Effector memory CD8-positive, alpha-beta T cell (primary cell): ENCODE measurements at regions not wholly inside any gene's neighbourhood (a gene's known extent, or its start where the extent isn't known, plus 50 kb on each side); places are given as distances from the start of the nearest gene placed in this dataset.

Experiments used
- ATAC-seq: fragments of 150-1000 bp; cut with Tn5 transposase; replicated peaks from 2 replicates; pipeline ENCODE4 v1.10.0; 2021; ENCODE audit warnings: mild to moderate bottlenecking, moderate library complexity
- DNase-seq, 3 experiments: peaks; one replicate each; pipeline ENCODE4 v3.0.0; 2021
- H3K27ac Mint-ChIP-seq, 2 donors: one replicate each; pipeline ENCODE4 v1.8.0; 2022; ENCODE audit warnings: mild to moderate bottlenecking in 2 of 2, mixed read lengths in 2 of 2, moderate library complexity in 2 of 2
- H3K27me3 Mint-ChIP-seq, 2 donors: one replicate each; pipeline ENCODE4 v1.8.0; 2022; ENCODE audit warnings: mixed read lengths in 2 of 2
- H3K36me3 Mint-ChIP-seq: one replicate; pipeline ENCODE4 v1.8.0; 2022; ENCODE audit warnings: mild to moderate bottlenecking, moderate library complexity, mixed read lengths; ENCODE audit not compliant: insufficient read depth
- H3K4me1 Mint-ChIP-seq, 2 donors: one replicate each; pipeline ENCODE4 v1.8.0; 2022; ENCODE audit warnings: low read depth in 2 of 2, mixed read lengths in 2 of 2
- H3K4me3 Mint-ChIP-seq, 2 donors: one replicate each; pipeline ENCODE4 v1.8.0; 2022; ENCODE audit warnings: mild to moderate bottlenecking in 2 of 2, mixed read lengths in 2 of 2, moderate library complexity in 2 of 2
- H3K9me3 Mint-ChIP-seq, 2 donors: one replicate each; pipeline ENCODE4 v1.8.0; 2022; ENCODE audit warnings: mixed read lengths in 2 of 2

DNA sequence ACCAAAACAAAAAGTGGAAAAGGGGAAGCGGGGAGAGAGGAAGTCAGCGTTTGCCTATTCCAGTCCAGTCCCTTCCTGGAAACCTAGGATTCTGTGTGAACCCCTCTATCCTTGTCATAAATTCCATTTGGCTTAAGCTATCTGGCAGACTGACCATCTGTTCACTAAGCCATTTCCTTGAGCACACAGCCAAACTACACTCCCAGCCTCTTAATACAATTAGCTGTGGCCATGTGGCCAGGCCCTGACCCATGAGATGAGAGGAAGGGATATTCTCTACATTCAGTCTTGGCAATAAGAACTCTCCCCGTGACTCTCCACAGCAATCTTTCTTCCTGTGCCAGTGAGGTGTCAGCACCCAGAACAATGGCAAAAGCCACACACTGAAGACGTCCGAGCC lies 424.8 kb downstream of the TLE1 start:
- H3K36me3 Mint-ChIP-seq, result no peaks in the 10 kb centered on the region

DNA sequence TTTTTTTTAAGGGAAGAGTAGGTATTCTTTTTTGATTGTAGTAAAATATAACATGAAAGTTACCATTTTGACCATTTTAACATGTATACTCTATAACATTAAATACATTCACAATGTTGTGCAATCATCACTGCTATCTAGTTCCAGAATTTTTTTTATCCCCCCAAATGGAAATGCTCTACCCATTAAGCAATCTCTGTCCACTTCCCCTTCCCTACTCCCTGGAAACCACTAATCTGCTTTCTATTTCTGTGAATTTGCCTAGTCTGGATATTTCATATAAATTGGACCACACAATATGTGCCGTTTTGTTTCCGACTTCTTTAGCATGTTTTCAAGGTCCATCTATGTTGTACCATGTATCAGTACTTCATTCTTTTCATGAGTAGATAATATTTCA lies 429.5 kb downstream of the TLE1 start:
- peaks cover 0 to 12% of the 10 kb centered on the region in 2 donors for H3K9me3 Mint-ChIP-seq
- H3K36me3 Mint-ChIP-seq, result no peaks in the 10 kb centered on the region
- H3K27ac Mint-ChIP-seq, result no peak overlapping the region
- H3K27me3 Mint-ChIP-seq, result no peaks in the 10 kb centered on the region
- DNase-seq (no peak), ATAC-seq (no peak)
- no peaks in the 10 kb centered on the region for H3K4me1 Mint-ChIP-seq
- no peak overlapping the region for H3K4me3 Mint-ChIP-seq

More for the DNA sequence above, 424.8 kb downstream of the TLE1 start:
- Mint-ChIP-seq H3K9me3 (peaks cover 0 to 19% of the 10 kb centered on the region in 2 donors), H3K27me3 (no peaks in the 10 kb centered on the region), H3K4me3 (no peak overlapping the region), H3K27ac (no peak overlapping the region), H3K4me1 (no peaks in the 10 kb centered on the region)
- DNase-seq (no peak), ATAC-seq (no peak)

DNA sequence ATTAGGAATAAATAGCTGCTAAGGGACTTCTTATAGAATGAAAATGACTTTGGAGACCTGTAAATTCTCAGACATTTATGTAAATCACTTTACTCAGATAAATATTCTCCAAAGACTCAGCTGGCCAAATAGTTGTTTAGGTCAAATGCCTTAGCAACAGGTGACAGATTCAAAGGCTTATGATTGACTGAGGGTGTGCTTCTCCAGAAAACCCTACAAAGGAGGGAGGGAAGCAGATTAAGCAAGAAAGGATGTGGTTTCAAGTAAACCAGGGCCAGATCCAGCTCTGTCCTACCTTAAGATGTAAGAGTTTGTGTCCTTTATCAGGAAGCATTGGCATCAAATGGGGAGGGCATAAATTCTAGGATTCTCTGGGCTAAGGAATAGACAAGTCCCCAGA lies 433.0 kb downstream of the TLE1 start:
- Mint-ChIP-seq H3K36me3 (no peaks in the 10 kb centered on the region), H3K27ac (no peak overlapping the region), H3K27me3 (no peaks in the 10 kb centered on the region), H3K4me1 (no peaks in the 10 kb centered on the region), H3K4me3 (no peak overlapping the region), H3K9me3 (peaks cover 0 to 10% of the 10 kb centered on the region in 2 donors)
- ATAC-seq (no peak), DNase-seq (no peak)

DNA sequence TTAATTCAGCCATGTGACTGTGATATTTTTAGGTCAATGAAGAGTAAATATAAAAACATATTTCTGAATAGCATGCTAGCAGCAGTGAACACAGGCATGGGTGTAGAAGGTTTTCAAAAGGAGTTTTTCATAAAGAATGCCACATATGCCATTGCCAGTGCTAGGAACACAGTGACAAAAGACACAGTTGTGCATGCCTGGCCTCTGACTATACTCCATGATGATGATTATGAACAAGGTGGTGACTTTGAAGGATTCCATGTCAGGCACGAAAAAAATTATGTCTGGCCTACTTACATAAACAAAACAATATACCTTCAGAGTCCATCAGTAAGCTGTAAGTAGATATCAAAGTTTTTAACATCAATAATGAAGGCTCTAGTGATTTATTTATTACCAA lies 438.7 kb downstream of the TLE1 start:
- ATAC-seq, result no peak
- DNase-seq, result no peak
- Mint-ChIP-seq H3K27me3 (no peaks in the 10 kb centered on the region), H3K27ac (no peak overlapping the region), H3K4me1 (no peaks in the 10 kb centered on the region), H3K9me3 (peaks cover 0 to 6% of the 10 kb centered on the region in 2 donors), H3K4me3 (no peak overlapping the region), H3K36me3 (no peaks in the 10 kb centered on the region)

DNA sequence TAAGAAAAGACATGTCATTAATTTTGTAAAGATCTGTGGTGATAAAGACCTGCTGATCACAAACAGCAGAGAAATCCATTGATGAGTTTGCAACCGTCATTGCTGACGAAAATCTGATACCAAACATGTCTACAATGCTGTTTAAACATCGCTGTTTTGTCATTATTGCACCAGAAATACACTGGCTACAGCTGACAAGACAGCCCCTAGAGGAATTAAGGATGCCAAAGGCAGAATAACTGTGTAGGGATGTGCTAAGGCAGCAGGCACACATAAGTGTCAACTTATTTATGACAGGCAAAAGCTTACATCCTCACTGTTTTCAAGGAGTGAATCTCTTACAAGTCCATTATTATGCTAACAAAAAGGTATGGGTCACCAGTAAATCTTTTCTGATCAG lies 439.3 kb downstream of the TLE1 start:
- no peak for DNase-seq
- Mint-ChIP-seq H3K27me3 (no peaks in the 10 kb centered on the region), H3K27ac (no peak overlapping the region), H3K9me3 (peaks cover 0 to 6% of the 10 kb centered on the region in 2 donors), H3K4me1 (no peaks in the 10 kb centered on the region), H3K36me3 (no peaks in the 10 kb centered on the region), H3K4me3 (no peak overlapping the region)
- ATAC-seq, result no peak

DNA sequence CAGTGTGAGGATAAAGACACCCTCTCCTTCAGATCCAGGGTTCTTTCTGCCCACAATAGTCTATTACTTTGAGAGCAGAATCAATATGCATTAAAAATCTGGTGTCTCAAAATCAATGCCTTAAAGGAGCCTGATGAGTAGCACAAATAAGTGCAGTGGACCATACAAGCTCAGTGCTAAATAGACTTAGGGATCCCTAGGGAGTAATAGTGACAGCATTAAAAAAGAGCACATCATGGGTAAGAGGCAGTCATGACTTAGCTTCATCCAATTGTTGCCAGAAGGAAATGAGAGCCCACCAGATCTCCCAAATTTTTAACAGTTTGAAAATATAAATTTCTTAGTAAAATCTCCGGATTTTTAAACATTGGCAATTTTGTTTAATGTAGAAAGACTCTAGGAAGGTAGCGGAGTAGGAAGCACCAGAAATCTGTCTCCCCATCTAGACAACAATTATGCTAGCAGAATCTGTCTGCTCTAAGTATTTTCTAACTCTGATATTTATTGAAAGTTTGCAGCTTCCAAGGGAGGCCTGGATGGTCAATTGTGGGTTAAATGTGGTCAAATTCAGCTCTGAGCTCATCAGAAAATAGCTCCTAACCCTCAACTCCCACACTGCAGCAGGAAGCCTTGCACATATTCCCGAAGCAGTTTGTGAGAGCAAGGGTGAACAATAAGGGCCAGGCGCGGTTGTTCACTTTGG lies 443.9 kb downstream of the TLE1 start:
- no peak overlapping the region for H3K27ac Mint-ChIP-seq
- no peaks in the 10 kb centered on the region for H3K27me3 Mint-ChIP-seq
- no peaks in the 10 kb centered on the region for H3K36me3 Mint-ChIP-seq
- peaks cover 0 to 13% of the 10 kb centered on the region in 2 donors for H3K9me3 Mint-ChIP-seq
- DNase-seq (no peak), ATAC-seq (no peak)
- no peak overlapping the region for H3K4me3 Mint-ChIP-seq
- no peaks in the 10 kb centered on the region for H3K4me1 Mint-ChIP-seq

DNA sequence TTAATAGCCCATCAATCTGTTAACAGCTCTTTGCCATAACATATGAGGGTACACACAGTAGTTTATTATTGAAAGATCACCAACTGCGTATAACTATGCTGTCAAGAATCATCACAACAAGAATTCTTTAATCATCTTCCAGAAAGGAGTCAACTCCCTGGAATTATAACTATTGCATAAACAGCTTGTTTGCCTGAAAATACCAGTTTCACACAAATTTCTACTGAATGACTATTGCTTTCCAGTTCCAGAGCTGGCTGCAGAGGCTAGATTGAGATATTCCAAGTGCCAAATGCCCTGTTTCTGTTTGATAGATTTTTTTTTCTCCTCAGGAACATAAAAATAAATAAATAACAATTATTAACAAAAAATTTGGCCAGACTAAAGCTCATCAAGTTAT lies 444.7 kb downstream of the TLE1 start:
- H3K9me3 Mint-ChIP-seq, result peaks cover 0 to 11% of the 10 kb centered on the region in 2 donors
- H3K4me1 Mint-ChIP-seq, result no peaks in the 10 kb centered on the region
- H3K36me3 Mint-ChIP-seq, result no peaks in the 10 kb centered on the region
- ATAC-seq (no peak), DNase-seq (no peak)
- no peaks in the 10 kb centered on the region for H3K27me3 Mint-ChIP-seq
- no peak overlapping the region for H3K27ac Mint-ChIP-seq
- no peak overlapping the region for H3K4me3 Mint-ChIP-seq

DNA sequence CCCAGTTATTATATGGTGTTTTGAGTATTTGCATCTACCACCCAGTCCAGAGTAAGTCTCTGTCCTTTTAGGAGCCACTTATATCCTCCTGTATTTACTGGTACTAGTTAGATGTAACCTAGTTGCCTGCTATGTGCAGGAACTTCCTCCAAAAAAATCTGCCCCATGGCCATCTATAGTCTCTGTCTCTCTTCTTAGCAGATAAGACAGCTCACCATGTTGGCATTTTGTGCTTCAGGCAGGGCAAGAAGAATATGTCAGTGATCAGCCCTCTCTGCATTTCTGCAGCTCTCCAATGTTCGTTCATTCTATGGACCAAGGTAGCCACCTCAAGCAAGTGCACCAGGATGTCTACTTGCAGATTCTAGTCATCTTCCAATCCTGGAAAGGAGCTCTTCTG lies 446.5 kb downstream of the TLE1 start:
- Mint-ChIP-seq H3K27ac (no peak overlapping the region), H3K4me1 (no peaks in the 10 kb centered on the region), H3K27me3 (no peaks in the 10 kb centered on the region), H3K36me3 (no peaks in the 10 kb centered on the region), H3K9me3 (peaks cover 0 to 13% of the 10 kb centered on the region in 2 donors), H3K4me3 (no peak overlapping the region)
- DNase-seq, result no peak
- no peak for ATAC-seq

DNA sequence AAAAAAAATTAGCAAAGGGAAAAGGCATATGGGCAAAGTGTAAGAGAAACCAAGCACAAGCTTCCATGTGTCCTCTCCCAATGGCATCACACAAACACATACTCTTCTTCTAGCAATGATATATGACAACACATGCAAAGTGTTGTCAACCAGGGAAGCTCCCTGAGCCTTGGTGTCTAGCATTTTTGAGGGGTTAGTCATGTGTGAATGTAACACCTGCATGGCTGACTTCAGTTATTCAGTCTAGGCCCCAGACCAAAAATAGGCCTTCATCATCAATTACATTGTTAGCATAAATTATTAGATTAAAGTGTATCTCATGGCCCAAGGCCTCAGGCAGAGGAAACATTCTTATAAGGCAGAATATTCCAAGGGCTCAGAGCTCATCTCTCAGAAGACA lies 450.0 kb downstream of the TLE1 start:
- Mint-ChIP-seq H3K27ac (no peak overlapping the region), H3K36me3 (no peaks in the 10 kb centered on the region), H3K9me3 (peaks cover 0 to 13% of the 10 kb centered on the region in 2 donors), H3K4me3 (no peak overlapping the region), H3K27me3 (no peaks in the 10 kb centered on the region), H3K4me1 (no peaks in the 10 kb centered on the region)
- DNase-seq (no peak), ATAC-seq (no peak)

DNA sequence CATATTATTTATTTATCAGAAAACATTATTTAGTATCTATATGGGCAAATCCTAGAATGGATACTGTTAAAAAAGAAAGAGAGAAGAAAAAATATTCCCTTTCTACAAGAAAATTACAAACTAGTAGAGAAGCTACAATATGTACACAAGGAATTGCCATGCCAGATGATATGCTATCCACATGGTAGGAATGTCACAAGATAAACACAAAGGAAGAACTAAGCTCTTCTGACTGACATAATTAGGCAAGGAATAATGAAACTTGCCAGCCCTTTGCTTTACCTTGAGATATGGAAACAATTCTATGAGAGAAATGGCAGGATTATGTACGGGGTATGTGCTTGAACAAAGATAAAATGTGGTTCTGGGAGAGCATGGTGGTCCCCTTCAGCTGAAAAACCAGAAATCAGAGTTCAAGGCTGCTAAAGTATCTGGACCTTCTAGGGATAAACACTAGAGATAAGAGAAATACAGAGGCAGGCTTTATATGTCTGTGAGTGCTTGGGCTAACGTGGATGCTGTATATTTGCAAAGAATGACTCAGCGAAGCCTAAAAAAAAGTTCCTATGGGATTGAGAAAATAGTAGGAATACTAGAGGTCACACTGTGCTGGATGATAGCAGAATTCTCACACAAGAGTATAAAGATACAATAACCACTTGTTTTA lies 451.6 kb downstream of the TLE1 start:
- Mint-ChIP-seq H3K4me1 (no peaks in the 10 kb centered on the region), H3K9me3 (peaks cover 0 to 13% of the 10 kb centered on the region in 2 donors), H3K36me3 (no peaks in the 10 kb centered on the region), H3K27me3 (no peaks in the 10 kb centered on the region), H3K4me3 (no peak overlapping the region), H3K27ac (no peak overlapping the region)
- ATAC-seq (no peak), DNase-seq (no peak)

DNA sequence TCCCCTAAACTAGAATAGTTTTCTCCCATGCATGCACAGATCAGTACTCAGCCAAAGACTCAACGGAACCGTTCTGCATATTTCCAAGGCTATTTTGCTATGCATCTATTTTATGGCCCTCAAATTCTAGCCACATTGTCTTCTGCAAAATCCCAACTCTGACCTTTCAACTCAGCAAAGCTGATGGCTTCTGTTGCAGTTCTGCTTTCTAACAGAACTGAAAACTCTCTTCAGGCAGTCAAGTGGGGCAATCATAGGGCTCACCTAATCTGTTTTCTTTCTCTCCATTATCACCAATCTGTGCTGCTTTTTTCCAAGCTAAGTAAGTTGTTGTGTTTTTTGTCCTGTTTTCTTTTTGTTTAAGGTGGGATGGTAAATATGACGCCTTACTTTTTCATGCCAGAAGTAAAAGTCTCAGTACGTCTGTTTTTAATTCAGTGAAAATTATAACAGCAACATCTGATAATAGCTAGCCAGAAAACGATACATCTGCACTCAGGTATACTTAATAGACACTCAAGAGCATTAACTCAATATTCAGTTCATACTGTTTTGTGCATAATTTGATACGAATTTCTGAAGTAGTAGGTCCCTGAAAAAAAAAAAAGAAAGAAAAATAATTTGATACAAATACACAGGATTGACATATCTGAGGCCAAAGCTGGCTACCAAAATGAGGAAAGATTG lies 454.3 kb downstream of the TLE1 start:
- Mint-ChIP-seq H3K27me3 (no peaks in the 10 kb centered on the region), H3K9me3 (peaks cover 0 to 4% of the 10 kb centered on the region in 2 donors), H3K27ac (no peak overlapping the region), H3K4me1 (no peaks in the 10 kb centered on the region), H3K36me3 (no peaks in the 10 kb centered on the region), H3K4me3 (no peak overlapping the region)
- no peak for DNase-seq
- no peak for ATAC-seq

DNA sequence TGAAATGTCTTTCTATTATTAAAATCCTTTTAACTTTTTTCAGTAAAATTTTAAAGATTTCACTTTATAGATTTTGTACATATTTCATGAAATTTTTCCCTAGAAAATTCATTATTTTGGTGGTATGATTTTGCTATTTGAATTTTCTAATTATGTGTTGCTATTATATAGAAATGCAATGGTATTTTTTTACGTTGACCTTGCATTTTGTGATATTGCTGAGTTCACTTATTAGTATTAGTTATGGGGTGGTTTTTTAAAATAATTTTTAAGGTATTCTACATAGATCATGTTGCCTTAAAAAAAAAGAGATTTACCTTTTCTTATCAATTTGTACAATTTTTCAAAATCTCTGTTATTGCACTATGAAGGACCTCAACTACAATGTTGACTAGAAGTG lies 458.3 kb downstream of the TLE1 start:
- ATAC-seq, result no peak
- no peaks in the 10 kb centered on the region for H3K27me3 Mint-ChIP-seq
- H3K36me3 Mint-ChIP-seq, result no peaks in the 10 kb centered on the region
- no peaks in the 10 kb centered on the region for H3K9me3 Mint-ChIP-seq
- no peak for DNase-seq
- H3K4me3 Mint-ChIP-seq, result no peak overlapping the region
- H3K4me1 Mint-ChIP-seq, result no peaks in the 10 kb centered on the region
- H3K27ac Mint-ChIP-seq, result no peak overlapping the region

DNA sequence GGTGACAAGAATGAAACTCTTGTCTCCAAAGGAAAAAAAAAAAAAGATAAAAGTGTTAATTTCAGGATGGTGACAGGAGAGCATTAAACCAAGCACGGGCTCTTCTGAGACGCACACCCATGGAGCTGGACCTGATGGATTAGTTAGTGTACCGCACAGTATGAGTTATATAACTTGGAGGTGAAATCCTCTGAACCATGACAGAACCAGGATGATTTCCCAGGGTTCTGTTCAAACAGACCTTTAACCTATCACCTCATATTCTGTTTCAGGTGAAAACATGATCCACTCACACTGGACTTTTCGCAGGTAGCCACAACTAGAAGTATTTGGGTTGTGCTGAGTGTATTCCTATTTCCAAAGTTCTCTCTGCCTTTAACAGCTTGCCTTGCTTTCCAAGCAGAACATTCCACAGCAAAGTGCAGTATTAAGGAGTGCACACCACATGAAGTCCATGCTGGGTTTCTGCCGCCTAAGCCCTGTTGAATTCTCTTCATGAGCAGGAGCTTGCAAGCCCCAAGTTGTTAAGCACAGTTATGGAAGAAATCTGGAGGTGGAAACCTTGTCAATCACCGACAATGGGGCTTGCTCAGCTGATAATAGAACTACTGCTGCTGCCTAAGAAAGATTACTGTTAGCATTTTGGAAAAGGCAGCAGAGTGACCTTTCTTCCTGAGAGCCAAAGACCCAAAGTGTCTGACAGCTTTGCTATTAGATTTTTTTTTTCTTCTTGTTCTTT lies 461.7 kb downstream of the TLE1 start:
- Mint-ChIP-seq H3K27me3 (no peaks in the 10 kb centered on the region), H3K4me1 (no peaks in the 10 kb centered on the region), H3K36me3 (no peaks in the 10 kb centered on the region), H3K9me3 (no peaks in the 10 kb centered on the region), H3K4me3 (no peak overlapping the region), H3K27ac (no peak overlapping the region)
- no peak for ATAC-seq
- DNase-seq, result no peak
